ENCODE measurements at regions not wholly inside any gene's neighbourhood (a gene's known extent, or its start where the extent isn't known, plus 50 kb on each side); places are given as distances from the start of the nearest gene placed in this dataset.

DNA sequence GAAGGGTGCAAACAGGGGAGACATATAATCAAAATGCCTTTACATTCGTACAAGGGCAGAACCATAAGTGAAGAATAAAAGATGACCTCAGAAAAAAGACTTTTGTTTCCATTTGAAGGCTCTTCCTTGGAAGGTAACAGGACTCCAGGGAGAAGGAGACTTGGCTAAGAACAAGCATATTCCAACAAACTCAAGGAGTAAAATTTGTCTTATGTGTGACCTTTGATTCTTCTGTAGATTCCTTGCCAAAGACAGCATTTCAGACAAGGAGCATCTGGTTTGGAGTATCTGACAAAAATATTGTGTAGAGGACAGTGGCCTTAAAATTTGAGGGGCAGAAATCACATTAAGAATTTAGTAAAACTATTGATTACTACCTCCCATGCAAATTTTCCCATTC lies 991.9 kb downstream of the FLRT2 start:
- no peak overlapping the region for H3K9ac ChIP-seq (ENCODE audit: low read length in 5 of 5)
- no peak overlapping the region for H3K27ac ChIP-seq (ENCODE audit: low read depth, low read length)
- no peak overlapping the region for H3K4me3 ChIP-seq (ENCODE audit: low read depth in 1 of 5, low read length in 5 of 5)
- no peaks in the 10 kb centered on the region for H3K27me3 ChIP-seq (ENCODE audit: control insufficient read depth in 5 of 5, insufficient read depth in 4 of 5, low read length in 5 of 5)
- H3K36me3 ChIP-seq (ENCODE audit: control insufficient read depth in 5 of 5, insufficient read depth in 5 of 5, low read length in 5 of 5): no peaks in the 10 kb centered on the region
- no peaks in the 10 kb centered on the region for H3K9me3 ChIP-seq (ENCODE audit: control insufficient read depth in 5 of 5, low read length in 5 of 5)
- H3K4me1 ChIP-seq (ENCODE audit: control insufficient read depth in 5 of 5, insufficient read depth in 5 of 5, low read length in 5 of 5): no peaks in the 10 kb centered on the region

DNA sequence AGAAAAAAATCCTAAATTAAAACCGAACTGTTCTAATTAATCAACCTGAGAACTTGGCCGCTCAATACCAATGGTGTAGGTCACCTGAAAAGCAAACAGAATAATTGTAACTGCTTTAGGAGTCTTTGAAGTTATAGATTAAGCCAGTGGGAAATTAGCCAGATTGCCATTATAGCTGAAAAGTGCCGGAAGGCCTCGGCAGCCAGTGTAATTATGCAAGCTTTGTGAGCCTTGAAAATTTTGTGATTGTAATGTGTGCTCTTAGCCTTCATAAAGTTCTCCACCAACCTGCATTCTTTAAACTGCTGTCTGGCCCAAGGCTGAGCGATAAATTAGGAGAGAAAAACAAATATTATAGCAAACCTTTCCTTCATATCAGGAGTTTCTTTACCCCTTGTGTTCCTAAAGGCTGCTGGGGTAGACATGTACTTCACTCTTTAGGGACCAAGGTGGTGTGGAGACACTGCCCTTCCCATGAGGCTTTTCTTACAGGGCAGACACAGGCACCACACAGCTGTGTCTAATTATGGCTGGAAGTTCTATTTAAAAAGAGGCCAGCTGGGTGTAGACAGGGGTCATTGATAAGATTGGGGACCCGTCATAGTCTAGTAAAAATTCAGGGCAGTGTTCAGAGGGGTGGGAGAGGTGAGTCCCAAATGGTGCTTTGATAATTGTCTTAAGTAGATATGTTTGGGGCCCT lies 991.2 kb downstream of the FLRT2 start:
- H3K9me3 ChIP-seq (ENCODE audit: control insufficient read depth in 5 of 5, low read length in 5 of 5): no peaks in the 10 kb centered on the region
- H3K36me3 ChIP-seq (ENCODE audit: control insufficient read depth in 5 of 5, insufficient read depth in 5 of 5, low read length in 5 of 5): no peaks in the 10 kb centered on the region
- no peaks in the 10 kb centered on the region for H3K27me3 ChIP-seq (ENCODE audit: control insufficient read depth in 5 of 5, insufficient read depth in 4 of 5, low read length in 5 of 5)
- H3K9ac ChIP-seq (ENCODE audit: low read length in 5 of 5): no peak overlapping the region
- H3K4me1 ChIP-seq (ENCODE audit: control insufficient read depth in 5 of 5, insufficient read depth in 5 of 5, low read length in 5 of 5): no peaks in the 10 kb centered on the region
- no peak overlapping the region for H3K4me3 ChIP-seq (ENCODE audit: low read depth in 1 of 5, low read length in 5 of 5)
- no peak overlapping the region for H3K27ac ChIP-seq (ENCODE audit: low read depth, low read length)

DNA sequence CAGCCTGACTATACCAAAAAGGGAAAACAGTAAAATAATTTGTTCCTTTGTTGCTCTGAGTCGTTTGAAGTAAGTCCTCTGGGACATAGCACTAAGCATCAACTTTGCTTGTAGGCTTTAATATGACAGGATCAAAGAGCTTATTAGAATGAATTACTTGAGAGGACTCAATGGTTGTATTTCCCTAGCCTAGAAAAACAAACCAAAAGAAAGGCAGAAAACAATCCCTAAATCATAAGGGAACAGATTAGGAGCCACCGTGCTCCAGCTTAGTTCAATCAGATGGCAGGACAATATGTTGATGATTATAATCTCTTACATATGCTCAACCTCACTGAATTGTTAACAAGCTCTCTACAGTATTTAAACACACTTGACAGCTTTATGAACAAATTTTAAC lies 988.4 kb downstream of the FLRT2 start:
- H3K27ac ChIP-seq (ENCODE audit: low read depth, low read length): no peak overlapping the region
- no peaks in the 10 kb centered on the region for H3K9me3 ChIP-seq (ENCODE audit: control insufficient read depth in 5 of 5, low read length in 5 of 5)
- H3K4me1 ChIP-seq (ENCODE audit: control insufficient read depth in 5 of 5, insufficient read depth in 5 of 5, low read length in 5 of 5): no peaks in the 10 kb centered on the region
- no peaks in the 10 kb centered on the region for H3K36me3 ChIP-seq (ENCODE audit: control insufficient read depth in 5 of 5, insufficient read depth in 5 of 5, low read length in 5 of 5)
- no peaks in the 10 kb centered on the region for H3K27me3 ChIP-seq (ENCODE audit: control insufficient read depth in 5 of 5, insufficient read depth in 4 of 5, low read length in 5 of 5)
- H3K4me3 ChIP-seq (ENCODE audit: low read depth in 1 of 5, low read length in 5 of 5): no peak overlapping the region
- H3K9ac ChIP-seq (ENCODE audit: low read length in 5 of 5): no peak overlapping the region

DNA sequence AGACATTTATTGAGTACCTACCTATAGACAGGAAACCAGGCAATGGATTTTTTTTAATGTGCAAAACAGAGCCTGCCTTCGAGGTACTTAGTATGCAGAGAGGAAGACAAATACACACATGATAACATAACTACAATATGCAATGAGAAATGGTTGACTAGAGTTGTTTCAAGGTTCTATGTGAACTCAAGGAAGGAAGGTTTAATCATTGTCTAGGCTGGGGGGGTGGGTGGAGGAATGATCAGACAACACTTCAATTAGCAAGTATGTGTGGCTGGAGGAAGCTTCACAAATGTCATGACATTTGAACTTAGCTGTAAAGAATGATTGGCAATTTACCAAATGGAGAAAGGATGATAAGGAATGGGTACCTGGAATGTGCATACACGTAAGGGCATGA lies 985.3 kb downstream of the FLRT2 start:
- Histone ChIP-seq H3K27ac (ENCODE audit: low read depth, low read length) (no peak overlapping the region), H3K9ac (ENCODE audit: low read length in 5 of 5) (no peak overlapping the region), H3K4me3 (ENCODE audit: low read depth in 1 of 5, low read length in 5 of 5) (no peak overlapping the region), H3K36me3 (ENCODE audit: control insufficient read depth in 5 of 5, insufficient read depth in 5 of 5, low read length in 5 of 5) (no peaks in the 10 kb centered on the region), H3K27me3 (ENCODE audit: control insufficient read depth in 5 of 5, insufficient read depth in 4 of 5, low read length in 5 of 5) (no peaks in the 10 kb centered on the region), H3K9me3 (ENCODE audit: control insufficient read depth in 5 of 5, low read length in 5 of 5) (no peaks in the 10 kb centered on the region), H3K4me1 (ENCODE audit: control insufficient read depth in 5 of 5, insufficient read depth in 5 of 5, low read length in 5 of 5) (no peaks in the 10 kb centered on the region)

DNA sequence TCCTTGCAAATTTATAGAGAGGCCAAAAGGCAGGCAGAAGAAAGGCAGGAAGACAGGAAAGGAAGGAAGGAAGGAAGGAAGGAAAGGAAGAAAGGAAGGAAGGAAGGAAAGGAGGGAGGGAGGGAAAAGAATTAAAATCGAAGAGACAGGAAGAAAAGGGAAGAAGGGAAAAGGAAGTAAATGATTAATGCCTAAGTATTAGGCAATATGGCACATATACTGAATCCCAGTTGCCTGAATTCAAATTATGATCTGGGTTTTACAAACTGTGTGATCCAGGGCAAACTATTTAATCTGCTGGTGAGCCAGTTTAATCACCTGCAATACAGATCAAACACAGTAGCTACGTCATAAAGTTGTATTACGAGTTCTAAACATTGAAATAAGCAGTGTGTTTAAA lies 983.6 kb downstream of the FLRT2 start:
- H3K27ac ChIP-seq (ENCODE audit: low read depth, low read length): no peak overlapping the region
- H3K9ac ChIP-seq (ENCODE audit: low read length in 5 of 5): no peak overlapping the region
- no peaks in the 10 kb centered on the region for H3K27me3 ChIP-seq (ENCODE audit: control insufficient read depth in 5 of 5, insufficient read depth in 4 of 5, low read length in 5 of 5)
- no peaks in the 10 kb centered on the region for H3K9me3 ChIP-seq (ENCODE audit: control insufficient read depth in 5 of 5, low read length in 5 of 5)
- no peaks in the 10 kb centered on the region for H3K36me3 ChIP-seq (ENCODE audit: control insufficient read depth in 5 of 5, insufficient read depth in 5 of 5, low read length in 5 of 5)
- H3K4me1 ChIP-seq (ENCODE audit: control insufficient read depth in 5 of 5, insufficient read depth in 5 of 5, low read length in 5 of 5): no peaks in the 10 kb centered on the region
- no peak overlapping the region for H3K4me3 ChIP-seq (ENCODE audit: low read depth in 1 of 5, low read length in 5 of 5)

DNA sequence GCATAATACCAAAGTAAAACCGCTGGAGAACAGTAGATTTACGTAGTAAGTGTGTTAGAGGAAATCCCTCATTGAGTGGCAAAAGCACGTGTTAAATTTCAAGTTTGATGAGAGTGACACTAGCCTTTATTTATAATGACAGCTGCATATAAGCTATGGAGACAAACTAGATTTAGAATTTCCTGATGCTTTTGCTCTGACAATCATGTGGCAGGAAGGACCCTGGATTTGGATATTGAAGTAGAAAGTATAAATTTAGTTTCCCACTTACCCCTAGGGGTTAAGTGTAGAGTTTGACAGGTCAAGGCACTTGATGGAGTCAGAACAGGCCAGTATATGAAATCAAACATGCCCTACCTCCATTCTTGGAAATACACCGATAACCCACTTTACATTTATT lies 983.1 kb downstream of the FLRT2 start:
- Histone ChIP-seq H3K36me3 (ENCODE audit: control insufficient read depth in 5 of 5, insufficient read depth in 5 of 5, low read length in 5 of 5) (no peaks in the 10 kb centered on the region), H3K9me3 (ENCODE audit: control insufficient read depth in 5 of 5, low read length in 5 of 5) (no peaks in the 10 kb centered on the region), H3K27me3 (ENCODE audit: control insufficient read depth in 5 of 5, insufficient read depth in 4 of 5, low read length in 5 of 5) (no peaks in the 10 kb centered on the region), H3K4me1 (ENCODE audit: control insufficient read depth in 5 of 5, insufficient read depth in 5 of 5, low read length in 5 of 5) (no peaks in the 10 kb centered on the region), H3K4me3 (ENCODE audit: low read depth in 1 of 5, low read length in 5 of 5) (no peak overlapping the region), H3K9ac (ENCODE audit: low read length in 5 of 5) (no peak overlapping the region), H3K27ac (ENCODE audit: low read depth, low read length) (no peak overlapping the region)

DNA sequence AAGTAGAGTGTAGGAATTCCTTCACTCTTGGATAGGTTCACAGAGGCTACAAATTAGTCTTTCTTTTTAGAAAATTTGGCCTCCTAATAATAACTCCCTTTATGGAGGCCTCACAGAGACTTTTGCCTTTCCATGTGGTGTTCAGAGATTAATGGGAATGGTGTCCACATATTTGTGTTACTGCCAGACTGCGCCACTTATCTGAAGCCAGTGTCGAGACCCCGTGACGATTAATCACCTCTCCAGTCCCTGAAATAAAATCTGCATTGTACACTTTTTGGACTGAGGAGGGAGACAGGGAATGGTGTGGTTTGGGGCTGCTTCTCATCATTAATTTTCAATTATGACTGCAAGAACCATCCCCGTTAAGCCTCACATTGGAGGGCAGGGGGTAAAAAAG lies 980.5 kb downstream of the FLRT2 start:
- H3K4me1 ChIP-seq (ENCODE audit: control insufficient read depth in 5 of 5, insufficient read depth in 5 of 5, low read length in 5 of 5): no peaks in the 10 kb centered on the region
- H3K9ac ChIP-seq (ENCODE audit: low read length in 5 of 5): no peak overlapping the region
- no peaks in the 10 kb centered on the region for H3K36me3 ChIP-seq (ENCODE audit: control insufficient read depth in 5 of 5, insufficient read depth in 5 of 5, low read length in 5 of 5)
- no peaks in the 10 kb centered on the region for H3K9me3 ChIP-seq (ENCODE audit: control insufficient read depth in 5 of 5, low read length in 5 of 5)
- H3K27me3 ChIP-seq (ENCODE audit: control insufficient read depth in 5 of 5, insufficient read depth in 4 of 5, low read length in 5 of 5): no peaks in the 10 kb centered on the region
- no peak overlapping the region for H3K4me3 ChIP-seq (ENCODE audit: low read depth in 1 of 5, low read length in 5 of 5)
- H3K27ac ChIP-seq (ENCODE audit: low read depth, low read length): no peak overlapping the region

DNA sequence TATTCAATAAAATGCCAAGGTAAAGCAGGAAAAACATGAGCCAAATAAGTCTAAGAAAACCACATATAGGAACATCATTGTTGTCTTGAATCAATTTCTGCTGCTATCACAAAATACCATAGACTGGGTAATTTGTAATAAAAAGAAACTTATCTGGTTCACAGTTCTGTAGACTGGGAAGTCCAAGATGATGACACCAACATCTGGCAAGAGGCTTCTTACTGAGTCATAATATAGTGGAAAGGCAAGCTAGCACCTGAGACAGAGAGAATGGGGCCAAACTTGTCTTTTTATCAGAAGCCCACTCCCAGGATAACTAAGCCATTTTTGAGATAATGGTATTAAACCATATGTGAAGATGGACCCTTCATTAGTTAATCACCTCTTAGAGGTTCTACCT lies 975.9 kb downstream of the FLRT2 start:
- no peaks in the 10 kb centered on the region for H3K4me1 ChIP-seq (ENCODE audit: control insufficient read depth in 5 of 5, insufficient read depth in 5 of 5, low read length in 5 of 5)
- no peaks in the 10 kb centered on the region for H3K36me3 ChIP-seq (ENCODE audit: control insufficient read depth in 5 of 5, insufficient read depth in 5 of 5, low read length in 5 of 5)
- H3K9ac ChIP-seq (ENCODE audit: low read length in 5 of 5): no peak overlapping the region
- H3K27me3 ChIP-seq (ENCODE audit: control insufficient read depth in 5 of 5, insufficient read depth in 4 of 5, low read length in 5 of 5): no peaks in the 10 kb centered on the region
- no peak overlapping the region for H3K4me3 ChIP-seq (ENCODE audit: low read depth in 1 of 5, low read length in 5 of 5)
- no peaks in the 10 kb centered on the region for H3K9me3 ChIP-seq (ENCODE audit: control insufficient read depth in 5 of 5, low read length in 5 of 5)
- no peak overlapping the region for H3K27ac ChIP-seq (ENCODE audit: low read depth, low read length)

DNA sequence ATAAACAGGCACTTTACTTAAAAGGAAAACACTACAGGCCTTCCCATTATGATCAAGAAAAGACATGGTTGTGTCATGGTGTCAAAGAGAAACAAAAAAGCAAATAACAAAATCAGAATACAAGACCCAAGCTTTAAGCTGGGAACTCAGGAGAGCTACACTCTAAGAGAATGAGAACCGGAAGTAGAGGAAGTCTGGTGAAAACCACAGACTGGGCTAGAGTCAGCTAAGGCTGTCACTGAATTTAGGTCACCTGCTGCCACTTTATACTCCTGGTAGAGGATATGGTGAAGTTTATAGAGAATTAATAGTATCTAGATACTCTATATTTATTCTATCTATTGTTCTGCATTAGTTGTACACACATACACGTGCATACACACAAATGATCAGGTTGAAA lies 971.7 kb downstream of the FLRT2 start:
- H3K9me3 ChIP-seq (ENCODE audit: control insufficient read depth in 5 of 5, low read length in 5 of 5): no peaks in the 10 kb centered on the region
- no peaks in the 10 kb centered on the region for H3K27me3 ChIP-seq (ENCODE audit: control insufficient read depth in 5 of 5, insufficient read depth in 4 of 5, low read length in 5 of 5)
- no peak overlapping the region for H3K27ac ChIP-seq (ENCODE audit: low read depth, low read length)
- H3K4me1 ChIP-seq (ENCODE audit: control insufficient read depth in 5 of 5, insufficient read depth in 5 of 5, low read length in 5 of 5): no peaks in the 10 kb centered on the region
- H3K4me3 ChIP-seq (ENCODE audit: low read depth in 1 of 5, low read length in 5 of 5): no peak overlapping the region
- no peaks in the 10 kb centered on the region for H3K36me3 ChIP-seq (ENCODE audit: control insufficient read depth in 5 of 5, insufficient read depth in 5 of 5, low read length in 5 of 5)
- H3K9ac ChIP-seq (ENCODE audit: low read length in 5 of 5): no peak overlapping the region

DNA sequence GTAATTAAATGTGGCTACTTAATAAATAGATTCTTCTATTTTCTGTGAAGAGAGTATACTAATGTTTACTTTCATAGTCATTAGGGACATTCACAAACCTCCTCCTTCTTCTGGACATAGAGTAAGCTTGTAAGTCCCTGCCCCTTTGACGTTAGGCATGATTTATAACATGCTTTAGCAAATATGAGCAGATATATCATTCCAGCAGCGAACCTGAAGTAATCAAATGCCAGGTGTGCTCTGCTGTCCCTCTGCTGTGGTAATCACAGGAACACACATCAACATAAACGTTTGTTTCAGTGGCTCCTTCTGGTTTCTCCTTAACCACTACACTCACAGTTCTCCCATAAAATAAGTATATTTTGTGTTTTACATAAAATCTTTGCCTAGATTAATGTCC lies 961.8 kb downstream of the FLRT2 start:
- no peak overlapping the region for H3K27ac ChIP-seq (ENCODE audit: low read depth, low read length)
- no peaks in the 10 kb centered on the region for H3K4me1 ChIP-seq (ENCODE audit: control insufficient read depth in 5 of 5, insufficient read depth in 5 of 5, low read length in 5 of 5)
- H3K27me3 ChIP-seq (ENCODE audit: control insufficient read depth in 5 of 5, insufficient read depth in 4 of 5, low read length in 5 of 5): no peaks in the 10 kb centered on the region
- H3K36me3 ChIP-seq (ENCODE audit: control insufficient read depth in 5 of 5, insufficient read depth in 5 of 5, low read length in 5 of 5): no peaks in the 10 kb centered on the region
- no peak overlapping the region for H3K4me3 ChIP-seq (ENCODE audit: low read depth in 1 of 5, low read length in 5 of 5)
- no peak overlapping the region for H3K9ac ChIP-seq (ENCODE audit: low read length in 5 of 5)
- no peaks in the 10 kb centered on the region for H3K9me3 ChIP-seq (ENCODE audit: control insufficient read depth in 5 of 5, low read length in 5 of 5)

DNA sequence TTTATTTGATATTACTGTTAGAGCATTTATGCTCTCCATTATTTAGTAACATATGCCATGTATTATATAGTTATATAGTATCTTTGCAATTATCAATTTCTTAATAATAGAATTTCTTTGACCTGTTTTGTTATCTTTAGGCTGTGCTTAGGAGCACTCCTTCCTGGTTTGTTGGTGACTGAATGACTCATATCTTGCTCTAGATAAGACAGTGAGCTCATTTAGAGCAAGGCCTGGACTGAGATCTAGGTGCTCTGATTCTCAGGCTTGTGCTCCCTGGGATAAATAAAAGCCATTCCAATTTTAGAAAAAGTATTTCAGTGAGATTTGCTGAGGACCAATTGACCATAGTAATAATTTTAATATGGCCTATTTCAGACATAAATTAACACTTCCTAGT lies 951.2 kb downstream of the FLRT2 start:
- no peaks in the 10 kb centered on the region for H3K4me1 ChIP-seq (ENCODE audit: control insufficient read depth in 5 of 5, insufficient read depth in 5 of 5, low read length in 5 of 5)

More for the DNA sequence above, 951.2 kb downstream of the FLRT2 start:
- H3K9me3 ChIP-seq (ENCODE audit: control insufficient read depth in 5 of 5, low read length in 5 of 5): no peaks in the 10 kb centered on the region
- H3K36me3 ChIP-seq (ENCODE audit: control insufficient read depth in 5 of 5, insufficient read depth in 5 of 5, low read length in 5 of 5): no peaks in the 10 kb centered on the region
- no peak overlapping the region for H3K9ac ChIP-seq (ENCODE audit: low read length in 5 of 5)
- H3K27me3 ChIP-seq (ENCODE audit: control insufficient read depth in 5 of 5, insufficient read depth in 4 of 5, low read length in 5 of 5): no peaks in the 10 kb centered on the region
- no peak overlapping the region for H3K27ac ChIP-seq (ENCODE audit: low read depth, low read length)
- H3K4me3 ChIP-seq (ENCODE audit: low read depth in 1 of 5, low read length in 5 of 5): no peak overlapping the region
